ENCODE measurements at regions not wholly inside any gene's neighbourhood (a gene's known extent, or its start where the extent isn't known, plus 50 kb on each side); places are given as distances from the start of the nearest gene placed in this dataset.

GRCh38 chr15:81473946-81474345 is 99.9 kb upstream of the TMC3 start:
- no peak for DNase-seq

- DNase-seq, result no peak
Measured at GRCh38 chr15:81473177-81473576, 99.2 kb upstream of the TMC3 start.

- DNase-seq, result no peak
Measured at GRCh38 chr15:81471151-81471550, 97.1 kb upstream of the TMC3 start.

- DNase-seq, result no peak
Measured at GRCh38 chr15:81469154-81469553, 95.1 kb upstream of the TMC3 start.

GRCh38 chr15:81466741-81467140 is 92.7 kb upstream of the TMC3 start:
- DNase-seq, result no peak

GRCh38 chr15:81454024-81454423 is 80.0 kb upstream of the TMC3 start:
- no peak for DNase-seq

- no peak for DNase-seq
Measured at GRCh38 chr15:81450721-81451120, 76.7 kb upstream of the TMC3 start.

GRCh38 chr15:81449836-81450474 is 75.9 kb upstream of the TMC3 start:
- no peak for DNase-seq

GRCh38 chr15:81443040-81443820 is 69.2 kb upstream of the TMC3 start:
- DNase-seq, result no peak

- no peak for DNase-seq
Measured at GRCh38 chr15:81442454-81442853, 68.4 kb upstream of the TMC3 start.

- no peak for DNase-seq
Measured at GRCh38 chr15:81434851-81435250, 60.8 kb upstream of the TMC3 start.

- DNase-seq, result no peak
Measured at GRCh38 chr15:81433462-81433861, 59.4 kb upstream of the TMC3 start.

GRCh38 chr15:81432179-81432578 is 58.2 kb upstream of the TMC3 start:
- no peak for DNase-seq

GRCh38 chr15:81427176-81427575 is 53.2 kb upstream of the TMC3 start:
- no peak for DNase-seq

- no peak for DNase-seq
Measured at GRCh38 chr15:81425905-81426304, 51.9 kb upstream of the TMC3 start.
